Activated naive CD4-positive, alpha-beta T cell treated with anti-CD3 and anti-CD28 coated beads, Interleukin-2, amount 10 ng/mL, durations not matched to agents 7 days and 5 days (primary cell): ENCODE measurements at regions not wholly inside any gene's neighbourhood (a gene's known extent, or its start where the extent isn't known, plus 50 kb on each side); places are given as distances from the start of the nearest gene placed in this dataset.

Experiments
- CTCF ChIA-PET: fragments of 350-600 bp; sonication (Branson Sonifier 250); formaldehyde crosslinking; loops from one replicate; lab custom pipeline; 2021; ENCODE audit warnings: antibody characterized with exemption; lab: Charles Lee
- DNase-seq: peaks from one replicate; pipeline ENCODE4 v3.0.0-alpha.2; 2020
- H3K27ac Mint-ChIP-seq: one replicate; pipeline ENCODE4 v1.8.0; 2021; ENCODE audit warnings: mild to moderate bottlenecking, moderate library complexity, mixed read lengths
- H3K27me3 Mint-ChIP-seq: one replicate; pipeline ENCODE4 v1.8.0; 2021; ENCODE audit warnings: mild to moderate bottlenecking, mixed read lengths
- H3K36me3 Mint-ChIP-seq: one replicate; pipeline ENCODE4 v1.8.0; 2021; ENCODE audit warnings: mixed read lengths
- H3K4me1 Mint-ChIP-seq: one replicate; pipeline ENCODE4 v1.8.0; 2021; ENCODE audit warnings: mixed read lengths
- H3K4me3 Mint-ChIP-seq: one replicate; pipeline ENCODE4 v1.8.0; 2021; ENCODE audit warnings: mild to moderate bottlenecking, moderate library complexity, mixed read lengths
- H3K9me3 Mint-ChIP-seq: one replicate; pipeline ENCODE4 v1.8.0; 2021; ENCODE audit warnings: mixed read lengths

DNA sequence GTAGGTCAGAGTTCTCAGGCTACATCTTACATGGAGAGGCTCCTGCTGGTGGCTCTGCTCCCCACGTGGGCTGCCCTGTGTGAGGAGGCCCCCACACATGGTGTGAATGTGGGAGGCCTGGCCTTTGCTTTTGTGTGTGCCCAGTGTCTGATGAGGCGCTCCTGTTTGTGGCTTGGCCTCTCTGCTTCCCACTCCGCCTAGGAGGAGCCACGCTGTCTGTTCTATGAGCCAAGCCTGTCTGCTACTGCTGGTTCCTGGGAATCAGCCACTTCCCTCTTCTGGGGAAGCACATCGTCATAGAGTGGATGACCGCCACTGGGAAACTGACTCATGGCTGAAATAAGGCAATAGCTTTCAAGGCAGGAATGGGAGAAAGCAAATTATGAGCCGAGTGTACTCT is 87.1 kb downstream of the CYP26A1 start:
- no peaks in the 10 kb centered on the region for H3K4me1 Mint-ChIP-seq
- no peak overlapping the region for H3K27ac Mint-ChIP-seq
- no peaks in the 10 kb centered on the region for H3K36me3 Mint-ChIP-seq
- peaks cover 14% of the 10 kb centered on the region for H3K27me3 Mint-ChIP-seq
- DNase-seq: no peak
- H3K9me3 Mint-ChIP-seq: peaks cover 14% of the 10 kb centered on the region
- CTCF ChIA-PET: no interaction called here
- H3K4me3 Mint-ChIP-seq: no peak overlapping the region

DNA sequence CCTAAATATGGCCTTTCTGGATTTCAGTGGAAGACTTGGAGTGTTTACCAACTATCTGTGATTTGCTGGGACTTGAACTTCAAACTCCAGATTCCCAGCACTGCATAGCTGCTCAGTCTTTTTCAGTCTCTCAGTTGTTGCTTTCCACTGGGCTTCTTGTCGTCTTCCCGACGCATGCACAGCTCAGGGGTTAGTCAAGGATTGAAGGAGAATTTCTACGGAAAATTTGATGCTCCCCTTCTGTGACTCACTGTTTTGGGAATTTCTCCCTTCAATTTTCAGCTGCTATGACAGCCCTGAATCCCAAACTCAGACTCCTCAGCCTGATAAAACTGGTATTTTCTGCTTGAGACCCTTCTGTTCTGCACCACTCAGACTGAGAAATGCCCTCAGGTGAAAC is 91.7 kb downstream of the CYP26A1 start:
- CTCF ChIA-PET: no interaction called here
- H3K4me3 Mint-ChIP-seq: no peak overlapping the region
- H3K27me3 Mint-ChIP-seq: peaks cover 9% of the 10 kb centered on the region
- DNase-seq: no peak
- no peak overlapping the region for H3K27ac Mint-ChIP-seq
- H3K4me1 Mint-ChIP-seq: no peaks in the 10 kb centered on the region
- H3K9me3 Mint-ChIP-seq: peaks cover 3% of the 10 kb centered on the region
- no peaks in the 10 kb centered on the region for H3K36me3 Mint-ChIP-seq

DNA sequence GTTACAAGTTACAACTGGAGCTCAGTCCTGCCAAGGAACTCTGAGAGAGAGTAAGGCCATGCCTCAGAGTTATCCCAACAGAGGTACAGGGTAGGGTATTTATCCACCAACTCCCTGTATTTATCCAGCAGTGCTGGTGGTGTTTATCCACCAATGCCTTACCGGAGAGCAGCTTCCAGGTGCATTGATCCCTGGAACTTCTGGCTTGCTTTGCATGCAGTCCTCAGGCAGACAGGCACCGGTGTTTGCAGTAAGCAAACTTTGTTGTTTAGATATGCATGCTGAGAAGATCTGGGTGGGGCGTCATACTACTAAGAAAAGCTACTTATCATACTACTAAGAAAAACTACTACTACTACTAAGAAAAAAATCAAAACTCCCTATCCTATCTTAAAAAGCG is 92.4 kb downstream of the CYP26A1 start:
- Mint-ChIP-seq H3K4me1 (no peaks in the 10 kb centered on the region), H3K36me3 (no peaks in the 10 kb centered on the region), H3K9me3 (peaks cover 5% of the 10 kb centered on the region), H3K4me3 (no peak overlapping the region), H3K27ac (no peak overlapping the region), H3K27me3 (peaks cover 9% of the 10 kb centered on the region)
- DNase-seq: no peak
- CTCF ChIA-PET: no interaction called here

DNA sequence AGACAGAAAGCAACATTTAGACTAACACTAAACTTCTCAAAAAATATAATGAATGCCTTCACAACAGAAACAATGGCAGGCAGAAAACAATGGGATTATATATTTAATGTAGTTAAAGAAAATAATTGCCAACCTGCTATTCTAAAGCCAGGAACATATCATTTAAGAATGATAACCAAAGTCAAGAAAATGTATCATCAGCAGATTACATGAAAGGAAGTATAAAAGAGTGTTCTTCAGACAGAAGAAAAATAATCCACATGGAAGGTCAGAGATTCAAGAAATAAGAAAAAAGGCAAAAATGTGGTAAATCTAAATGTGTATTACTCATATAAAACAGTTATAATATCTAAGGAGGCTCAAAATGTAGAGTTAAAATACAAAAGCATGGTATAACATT is 98.1 kb downstream of the CYP26A1 start:
- H3K4me3 Mint-ChIP-seq: no peak overlapping the region
- CTCF ChIA-PET: no interaction called here
- no peak for DNase-seq
- no peaks in the 10 kb centered on the region for H3K4me1 Mint-ChIP-seq
- no peak overlapping the region for H3K27ac Mint-ChIP-seq
- no peaks in the 10 kb centered on the region for H3K36me3 Mint-ChIP-seq
- H3K27me3 Mint-ChIP-seq: no peaks in the 10 kb centered on the region
- H3K9me3 Mint-ChIP-seq: peaks cover 5% of the 10 kb centered on the region

DNA sequence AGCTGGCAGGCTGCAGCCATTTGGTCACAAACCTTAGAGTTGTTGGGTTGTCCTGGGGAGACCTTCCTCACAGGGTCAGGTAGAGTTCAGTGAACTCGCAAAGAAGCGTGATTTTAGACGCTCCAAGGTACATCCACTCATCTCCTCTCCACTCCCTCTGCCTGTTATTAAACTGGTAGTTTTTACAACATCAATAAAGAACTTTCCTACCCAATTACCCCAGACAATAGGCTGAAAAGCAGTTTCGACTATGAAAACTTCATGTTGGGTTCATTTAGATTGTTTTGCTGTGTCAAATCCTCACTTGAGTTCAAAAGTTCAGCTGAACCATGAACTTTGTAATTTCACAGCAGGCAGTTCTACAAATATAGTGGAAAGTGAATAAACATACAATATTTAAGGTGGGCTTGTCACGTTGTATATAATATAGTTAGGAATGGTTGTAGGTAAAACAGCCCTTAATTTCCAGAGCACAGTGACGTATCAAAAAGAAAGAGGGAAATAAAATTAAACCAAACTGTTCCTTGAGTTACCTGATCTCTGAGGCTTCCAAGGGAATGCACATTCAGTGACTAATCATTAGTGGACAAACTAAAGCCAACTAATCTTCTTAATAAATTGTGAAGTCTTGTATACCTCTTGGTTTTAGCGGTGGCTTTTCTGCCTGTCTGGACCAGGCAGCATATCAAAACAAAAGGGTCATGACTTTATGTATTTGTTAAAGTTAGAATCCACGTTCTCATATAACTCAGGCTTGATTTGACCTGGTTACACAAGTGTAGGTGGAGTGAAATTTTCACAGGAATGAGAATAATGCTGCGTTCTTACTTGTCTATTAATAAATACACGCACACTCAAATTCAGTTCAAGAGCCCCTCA is 100.5 kb downstream of the CYP26A1 start:
- Mint-ChIP-seq H3K27me3 (peaks cover 4% of the 10 kb centered on the region), H3K36me3 (no peaks in the 10 kb centered on the region), H3K4me3 (no peak overlapping the region), H3K9me3 (peaks cover 5% of the 10 kb centered on the region), H3K4me1 (no peaks in the 10 kb centered on the region), H3K27ac (no peak overlapping the region)
- DNase-seq: no peak
- CTCF ChIA-PET: no interaction called here

DNA sequence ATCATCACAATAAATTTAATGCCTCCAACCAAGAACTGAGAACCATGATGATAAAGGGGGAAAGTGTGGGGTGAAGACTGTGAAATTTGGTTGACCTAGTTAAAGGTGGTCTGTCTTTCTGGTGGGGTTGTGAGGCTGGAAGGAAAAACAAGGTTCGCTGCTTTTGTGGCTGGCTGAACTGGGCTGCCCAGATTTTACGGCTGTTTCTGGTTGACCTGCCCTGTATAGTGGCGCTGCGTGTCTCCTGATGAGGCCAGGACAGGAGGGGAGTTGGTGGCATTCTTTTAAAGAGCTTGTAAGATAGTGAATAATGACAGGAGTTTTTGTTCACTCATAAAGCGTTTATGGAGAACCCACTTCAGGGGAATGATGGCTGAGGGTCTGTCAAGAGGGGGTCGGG is 101.8 kb downstream of the CYP26A1 start:
- no peak overlapping the region for H3K27ac Mint-ChIP-seq

DNA sequence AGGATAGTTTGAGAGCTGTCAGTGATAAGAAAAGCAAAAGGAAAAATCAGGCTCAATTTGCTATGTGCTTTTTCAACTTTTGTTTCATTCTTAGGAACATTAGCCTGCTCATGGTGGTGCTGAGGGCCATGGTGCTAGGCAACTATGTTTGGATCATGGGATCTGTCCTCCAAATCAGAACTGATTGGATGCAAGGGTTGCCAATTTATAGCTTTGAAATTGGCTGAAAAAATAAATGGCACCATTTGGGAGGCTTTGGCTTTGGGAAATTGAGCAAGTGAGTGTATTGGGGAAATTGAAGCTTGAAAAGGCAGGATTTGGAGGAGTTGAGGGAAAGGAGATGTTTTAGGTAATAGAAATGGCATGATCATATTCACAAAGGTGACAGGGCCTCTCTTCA is 103.8 kb downstream of the CYP26A1 start:
- Mint-ChIP-seq H3K27me3 (peaks cover 4% of the 10 kb centered on the region), H3K4me3 (no peak overlapping the region), H3K36me3 (no peaks in the 10 kb centered on the region), H3K4me1 (no peaks in the 10 kb centered on the region), H3K9me3 (no peaks in the 10 kb centered on the region), H3K27ac (no peak overlapping the region)
- no peak for DNase-seq
- CTCF ChIA-PET: no interaction called here

More for the DNA sequence above, 101.8 kb downstream of the CYP26A1 start:
- Mint-ChIP-seq H3K36me3 (no peaks in the 10 kb centered on the region), H3K4me3 (no peak overlapping the region), H3K4me1 (no peaks in the 10 kb centered on the region), H3K9me3 (peaks cover under 1% of the 10 kb centered on the region), H3K27me3 (peaks cover 4% of the 10 kb centered on the region)
- no peak for DNase-seq
- CTCF ChIA-PET: interaction anchor here (0.7 kb wide), 1 partner anchor 59 kb away, joined by 3 read pairs; no protein-coding TSS in a partner anchor

DNA sequence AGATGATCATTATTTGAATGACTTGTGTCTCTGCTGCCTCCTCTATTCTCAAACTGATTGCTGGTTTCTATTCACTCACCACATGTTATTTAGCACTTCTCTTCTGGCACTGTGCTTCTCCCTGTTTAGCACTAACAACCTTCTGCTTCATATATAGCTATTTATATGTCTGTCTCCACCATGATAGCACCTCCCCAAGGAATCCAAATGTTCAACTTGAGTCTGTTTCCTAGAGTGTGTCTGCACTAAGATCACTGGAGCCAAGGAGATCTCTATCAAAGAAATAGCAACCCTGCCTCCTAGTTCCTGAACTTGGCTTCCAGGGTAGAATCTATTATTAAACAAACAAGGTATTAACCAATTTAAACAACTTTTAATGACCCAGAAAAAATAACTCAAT is 104.5 kb downstream of the CYP26A1 start:
- H3K36me3 Mint-ChIP-seq: no peaks in the 10 kb centered on the region
- peaks cover 4% of the 10 kb centered on the region for H3K27me3 Mint-ChIP-seq
- H3K9me3 Mint-ChIP-seq: no peaks in the 10 kb centered on the region
- no peaks in the 10 kb centered on the region for H3K4me1 Mint-ChIP-seq
- DNase-seq: no peak
- H3K4me3 Mint-ChIP-seq: no peak overlapping the region
- no peak overlapping the region for H3K27ac Mint-ChIP-seq
- CTCF ChIA-PET: no interaction called here

DNA sequence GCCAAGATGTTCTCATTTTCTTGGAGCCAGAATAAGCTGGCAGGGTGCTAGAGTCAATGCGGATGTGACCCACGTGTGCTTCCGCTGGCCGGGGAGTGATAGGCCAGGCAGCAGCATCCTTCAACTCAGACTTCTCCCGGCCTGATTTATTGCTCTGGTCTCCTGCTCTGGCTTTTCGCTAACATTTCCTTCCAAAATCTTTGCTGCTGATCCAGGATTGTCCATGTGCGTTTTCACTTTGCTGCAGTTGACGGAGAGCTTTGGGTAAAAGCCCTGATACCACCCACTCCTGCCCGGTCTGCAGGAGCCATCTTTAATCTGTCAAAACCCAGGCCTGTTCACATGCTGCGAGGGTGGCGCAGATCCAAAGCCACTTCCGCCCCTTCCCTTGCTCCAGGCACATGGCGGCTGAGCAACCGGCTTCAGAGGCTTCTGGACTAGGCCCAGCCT is 106.8 kb downstream of the CYP26A1 start:
- Mint-ChIP-seq H3K27ac (no peak overlapping the region), H3K36me3 (no peaks in the 10 kb centered on the region), H3K9me3 (no peaks in the 10 kb centered on the region), H3K4me1 (no peaks in the 10 kb centered on the region), H3K4me3 (no peak overlapping the region), H3K27me3 (peaks cover 7% of the 10 kb centered on the region)
- CTCF ChIA-PET: no interaction called here
- DNase-seq: no peak

DNA sequence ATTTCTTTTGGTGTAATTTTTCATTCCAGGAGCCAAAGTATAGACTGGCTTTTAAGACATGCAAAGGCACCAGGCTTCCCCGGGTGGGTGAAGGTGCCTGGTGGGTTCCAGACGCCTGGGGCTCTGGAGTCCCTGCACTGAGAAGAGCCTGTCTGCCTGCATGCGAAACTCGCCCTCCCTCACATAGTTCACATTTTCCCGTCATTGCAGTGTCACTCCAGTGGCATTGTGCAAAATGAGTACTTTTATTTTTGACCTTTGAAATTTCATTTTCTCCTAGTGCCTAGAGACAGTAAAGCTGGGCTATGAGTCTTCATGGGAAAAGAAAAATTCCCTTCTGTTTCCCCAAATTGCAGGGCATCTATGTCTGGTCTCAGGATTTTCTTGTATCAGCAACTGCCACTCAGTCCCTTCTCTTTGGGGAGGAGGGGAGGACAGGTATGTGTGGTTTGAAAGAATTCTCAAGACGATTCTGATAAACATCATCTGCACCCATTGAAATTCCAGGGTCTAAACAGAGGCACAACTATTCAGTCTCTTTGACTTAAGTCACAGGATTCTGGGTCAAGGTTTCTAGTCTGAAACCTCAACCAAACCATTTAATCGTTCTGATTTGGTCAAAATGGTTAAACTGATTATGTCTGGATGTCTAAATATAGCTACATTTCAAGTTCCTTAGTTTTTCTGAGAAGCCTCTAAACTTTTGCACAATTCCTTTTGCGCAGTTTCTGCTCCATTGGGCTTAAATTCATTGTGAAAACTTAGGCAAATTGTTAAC is 107.8 kb downstream of the CYP26A1 start:
- no peak overlapping the region for H3K4me3 Mint-ChIP-seq
- no peaks in the 10 kb centered on the region for H3K4me1 Mint-ChIP-seq
- no peak overlapping the region for H3K27ac Mint-ChIP-seq
- no peak for DNase-seq
- H3K27me3 Mint-ChIP-seq: peaks cover 8% of the 10 kb centered on the region
- H3K9me3 Mint-ChIP-seq: no peaks in the 10 kb centered on the region
- no peaks in the 10 kb centered on the region for H3K36me3 Mint-ChIP-seq
- CTCF ChIA-PET: no interaction called here

DNA sequence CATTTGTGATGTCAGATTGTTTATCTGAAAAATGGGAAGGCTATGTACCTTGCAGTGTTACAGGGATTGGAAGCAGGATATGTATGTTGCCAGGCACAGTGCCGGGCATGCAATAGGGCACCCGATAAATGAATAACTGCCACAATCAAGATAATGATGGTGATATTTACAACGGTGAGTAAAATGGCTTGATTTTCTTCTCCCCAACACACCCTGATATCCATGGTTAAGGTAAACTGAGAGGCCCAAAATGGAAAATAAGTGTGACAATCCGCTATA is 108.3 kb downstream of the CYP26A1 start:
- Mint-ChIP-seq H3K4me1 (no peaks in the 10 kb centered on the region), H3K27me3 (peaks cover 8% of the 10 kb centered on the region), H3K36me3 (no peaks in the 10 kb centered on the region), H3K4me3 (no peak overlapping the region), H3K27ac (no peak overlapping the region), H3K9me3 (no peaks in the 10 kb centered on the region)
- no peak for DNase-seq
- CTCF ChIA-PET: no interaction called here

DNA sequence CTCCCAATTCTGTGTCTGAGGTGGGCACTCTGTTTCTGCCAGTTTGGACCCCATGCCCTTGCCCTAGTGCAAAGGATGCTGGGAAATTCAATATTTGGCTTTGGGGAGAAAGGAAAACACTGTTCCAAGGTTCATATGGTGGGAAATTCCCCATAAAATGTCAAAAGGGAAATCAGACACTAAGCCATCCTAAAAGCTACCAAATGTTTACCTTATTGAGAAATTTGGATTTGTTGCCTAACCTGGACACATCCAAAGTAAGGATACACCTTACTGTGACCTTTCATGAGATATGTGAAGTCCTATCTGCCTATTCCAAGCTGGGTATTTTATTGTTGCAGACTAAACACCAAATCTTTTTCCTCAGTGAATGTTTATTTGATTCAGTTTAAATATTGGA is 109.1 kb downstream of the CYP26A1 start:
- no peaks in the 10 kb centered on the region for H3K36me3 Mint-ChIP-seq
- H3K9me3 Mint-ChIP-seq: no peaks in the 10 kb centered on the region
- H3K27me3 Mint-ChIP-seq: peaks cover 12% of the 10 kb centered on the region
- no peak overlapping the region for H3K4me3 Mint-ChIP-seq
- DNase-seq: no peak
- H3K4me1 Mint-ChIP-seq: no peaks in the 10 kb centered on the region
- CTCF ChIA-PET: no interaction called here
- H3K27ac Mint-ChIP-seq: no peak overlapping the region

DNA sequence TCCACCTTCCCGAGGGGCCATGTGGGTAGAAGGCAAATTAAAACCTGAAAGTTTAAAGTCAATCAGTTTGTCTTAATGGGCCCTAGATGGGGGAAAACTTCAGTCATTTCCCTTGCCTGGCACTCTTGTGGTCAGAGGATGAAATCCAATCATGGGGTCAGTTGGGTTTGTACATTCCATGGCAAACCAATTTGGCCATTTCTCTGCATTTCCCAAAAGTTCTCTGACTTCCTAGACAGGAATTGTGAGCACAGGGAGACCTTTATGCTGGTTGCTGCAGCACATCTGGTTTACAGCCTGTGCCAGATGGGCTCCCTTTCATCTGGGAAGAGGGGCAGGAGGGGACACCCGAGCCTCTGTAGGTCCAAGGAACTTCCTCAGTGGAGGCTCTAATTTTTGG is 113.0 kb downstream of the CYP26A1 start:
- Mint-ChIP-seq H3K27ac (no peak overlapping the region), H3K27me3 (peaks cover 12% of the 10 kb centered on the region), H3K4me1 (no peaks in the 10 kb centered on the region), H3K36me3 (no peaks in the 10 kb centered on the region), H3K9me3 (no peaks in the 10 kb centered on the region), H3K4me3 (no peak overlapping the region)
- DNase-seq: no peak
- CTCF ChIA-PET: no interaction called here

DNA sequence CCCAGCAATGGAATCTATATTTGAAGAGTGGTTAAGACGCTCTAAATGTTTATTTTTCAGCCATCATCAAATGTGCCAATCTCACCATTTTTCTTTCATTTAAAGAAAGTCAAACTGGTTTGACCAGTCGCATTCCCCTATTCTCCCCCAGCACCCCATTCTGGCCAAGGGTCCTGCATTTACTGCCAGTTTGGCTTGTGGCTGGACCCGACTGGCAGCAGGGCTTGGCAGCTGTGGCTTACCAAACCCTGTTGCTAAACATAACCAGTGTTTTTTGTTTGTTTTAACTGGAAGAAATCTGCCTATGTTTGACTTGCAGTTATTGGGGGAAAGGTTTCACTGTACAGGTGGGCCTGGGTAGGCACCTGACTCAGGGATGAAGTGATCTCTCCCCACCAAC is 116.3 kb downstream of the CYP26A1 start:
- DNase-seq: no peak
- no peaks in the 10 kb centered on the region for H3K9me3 Mint-ChIP-seq
- CTCF ChIA-PET: no interaction called here
- peaks cover 12% of the 10 kb centered on the region for H3K27me3 Mint-ChIP-seq
- no peaks in the 10 kb centered on the region for H3K36me3 Mint-ChIP-seq
- H3K4me3 Mint-ChIP-seq: no peak overlapping the region
- no peak overlapping the region for H3K27ac Mint-ChIP-seq
- H3K4me1 Mint-ChIP-seq: no peaks in the 10 kb centered on the region

DNA sequence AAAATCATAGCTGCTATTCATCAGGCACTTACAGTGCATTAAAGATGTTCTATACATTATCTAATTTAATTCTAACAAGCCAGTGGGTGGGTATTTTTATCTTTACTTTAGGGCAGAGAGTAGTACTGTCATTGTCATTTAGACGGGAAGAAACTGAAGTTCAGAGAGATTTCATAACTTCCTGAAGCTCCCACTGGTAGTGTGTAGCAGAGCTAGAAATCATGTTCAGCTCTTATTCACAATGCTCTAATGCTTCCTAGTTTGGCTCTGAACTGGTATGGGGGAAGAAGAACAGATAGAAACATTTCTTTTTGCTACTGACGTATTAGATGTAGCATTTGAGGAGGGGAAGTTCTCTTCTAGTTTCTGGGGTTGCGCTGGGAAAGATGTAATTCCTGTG is 116.7 kb downstream of the CYP26A1 start:
- CTCF ChIA-PET: no interaction called here
- no peak overlapping the region for H3K4me3 Mint-ChIP-seq
- H3K36me3 Mint-ChIP-seq: no peaks in the 10 kb centered on the region
- H3K9me3 Mint-ChIP-seq: no peaks in the 10 kb centered on the region
- H3K4me1 Mint-ChIP-seq: no peaks in the 10 kb centered on the region
- no peak for DNase-seq
- peaks cover 10% of the 10 kb centered on the region for H3K27me3 Mint-ChIP-seq
- no peak overlapping the region for H3K27ac Mint-ChIP-seq
